DMS 273 (cell line): ENCODE measurements at regions not wholly inside any gene's neighbourhood (a gene's known extent, or its start where the extent isn't known, plus 50 kb on each side); places are given as distances from the start of the nearest gene placed in this dataset.

ENCODE experiments used
- DNase-seq: peaks from one replicate; lab custom pipeline; 2025; ENCODE audit not compliant: unreplicated experiment; lab: John Stamatoyannopoulos, UW

DNA sequence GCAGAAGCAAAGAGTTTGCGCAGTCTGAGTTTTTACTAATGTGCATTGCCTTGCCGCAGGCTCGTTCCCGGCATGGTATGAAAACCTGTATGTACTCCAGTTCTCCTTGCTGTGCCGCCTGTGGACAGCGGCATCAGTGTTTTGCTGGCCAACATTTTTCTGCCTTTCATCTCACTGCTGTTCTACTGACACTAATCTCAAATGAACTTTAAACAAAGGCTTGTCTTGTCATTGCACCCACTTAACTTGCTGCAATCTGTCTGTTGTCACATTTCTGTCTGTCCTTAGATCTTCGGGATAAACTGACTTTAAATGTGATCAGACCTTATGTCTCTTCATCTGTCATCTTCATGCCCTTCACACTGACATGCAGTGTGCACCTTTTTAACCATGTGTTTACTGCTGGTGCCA, 71.7 kb upstream of the ZNRF2 start:
- DNase-seq: peak; percentile 33

GRCh38 chr7:30213637-30214036, 70.8 kb upstream of the ZNRF2 start:
- no peak for DNase-seq

DNA sequence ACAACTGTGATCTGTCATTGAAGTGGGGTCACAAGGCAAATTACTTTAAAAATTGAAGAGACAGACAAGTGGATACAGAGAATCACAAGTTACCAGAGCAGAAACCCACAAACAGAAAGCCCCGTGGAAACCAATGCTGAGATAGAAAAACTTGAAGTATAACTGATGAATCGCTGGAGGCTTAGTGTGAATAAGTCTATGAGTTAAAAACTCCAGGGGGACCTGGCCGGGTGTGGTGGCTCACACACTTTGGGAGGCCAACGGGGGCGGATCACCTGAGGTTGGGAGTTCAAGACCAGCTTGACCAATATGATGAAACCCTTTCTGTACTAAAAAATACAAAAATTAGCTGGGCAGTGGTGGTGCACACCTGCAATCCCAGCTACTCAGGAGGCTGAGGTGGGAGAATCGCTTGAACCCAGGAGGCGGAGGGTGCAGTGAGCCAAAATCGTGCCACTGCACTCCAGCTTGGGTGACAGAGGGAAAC, 69.7 kb upstream of the ZNRF2 start:
- no peak for DNase-seq

DNA sequence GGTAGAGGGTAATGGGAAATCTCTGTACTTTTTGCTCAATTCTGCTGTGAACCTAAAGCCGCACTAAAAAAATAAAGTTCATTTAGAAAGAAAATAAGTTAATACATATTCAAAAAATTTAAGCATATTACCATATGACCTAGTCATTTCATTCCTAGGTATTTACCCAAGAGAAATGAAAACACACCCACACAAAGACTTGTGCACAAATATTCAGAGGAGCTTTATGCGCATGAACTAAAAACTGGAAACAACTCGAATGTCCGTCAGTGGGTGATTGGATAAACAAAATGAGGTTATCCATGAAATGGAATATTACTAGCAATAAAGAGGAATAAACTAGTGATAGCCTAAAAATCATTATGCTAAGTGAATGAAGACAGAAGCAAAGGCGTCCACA, 62.6 kb upstream of the ZNRF2 start:
- DNase-seq: no peak

- no peak for DNase-seq
These were observed 61.7 kb upstream of the ZNRF2 start for GRCh38 chr7:30222515-30223215.

- DNase-seq: no peak
These were observed 60.5 kb upstream of the ZNRF2 start for GRCh38 chr7:30223896-30224295.

DNA sequence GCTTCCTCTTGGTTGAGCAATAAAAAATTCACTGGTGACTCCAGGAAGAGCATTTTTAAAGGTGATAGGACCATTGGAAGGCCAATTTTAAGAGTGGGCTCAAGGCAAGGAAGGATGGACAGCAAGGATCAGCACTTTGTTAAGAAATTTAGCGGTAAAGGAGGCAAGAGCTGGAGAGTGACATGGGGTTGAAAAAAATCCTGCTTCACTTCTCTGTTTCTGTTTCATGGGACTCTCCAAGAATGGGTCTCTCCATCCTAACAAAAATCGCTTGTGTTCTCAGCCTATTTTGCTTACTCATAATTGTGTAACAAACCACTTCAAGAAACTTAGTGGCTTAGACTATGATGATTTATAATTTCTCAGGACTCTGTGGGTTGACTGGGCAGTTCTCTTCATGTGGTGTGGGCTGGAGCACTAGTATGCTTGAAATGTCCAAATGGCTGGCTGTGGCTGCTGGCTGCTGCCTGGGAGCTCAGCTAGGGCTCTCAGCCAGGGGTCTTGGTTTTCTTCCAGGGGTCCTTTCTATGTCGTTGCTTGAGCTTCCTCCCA, 59.8 kb upstream of the ZNRF2 start:
- DNase-seq: no peak

DNA sequence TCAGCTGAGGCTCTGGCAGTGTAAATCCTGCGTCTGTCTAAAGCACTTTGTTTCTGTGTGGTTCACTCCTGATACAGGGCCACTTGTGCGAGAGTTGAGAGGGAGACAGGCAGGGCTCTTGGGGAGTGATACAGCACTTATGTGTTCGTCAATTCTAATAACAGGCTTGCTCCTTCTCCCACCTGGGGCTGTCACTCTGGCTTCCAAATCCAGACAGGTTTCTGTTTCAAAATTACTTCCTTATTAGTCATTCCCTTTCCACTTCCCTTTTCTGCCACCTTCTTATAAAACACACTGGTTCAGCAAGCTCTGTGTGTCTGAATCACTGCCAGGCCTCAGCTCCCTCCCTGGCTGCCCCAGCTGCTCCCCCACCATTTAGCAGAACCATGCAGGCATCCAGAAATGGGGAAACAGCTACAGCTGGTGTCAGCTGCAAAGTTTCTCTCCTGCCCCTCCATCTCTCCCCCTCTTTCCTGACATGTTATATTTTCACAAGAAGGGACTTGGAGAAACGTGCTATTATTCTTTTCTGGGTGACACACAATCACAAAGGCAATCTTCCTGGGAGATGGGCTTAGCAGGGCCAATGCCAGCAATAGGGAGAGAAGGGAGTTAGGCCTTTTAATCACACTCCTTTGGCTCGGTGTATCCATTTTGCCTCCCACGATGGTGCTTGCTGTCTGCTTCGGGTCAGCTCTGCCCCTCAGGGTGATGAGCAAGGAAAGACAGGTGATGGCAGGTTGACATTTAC, 58.4 kb upstream of the ZNRF2 start:
- DNase-seq: peak; percentile 89

DNA sequence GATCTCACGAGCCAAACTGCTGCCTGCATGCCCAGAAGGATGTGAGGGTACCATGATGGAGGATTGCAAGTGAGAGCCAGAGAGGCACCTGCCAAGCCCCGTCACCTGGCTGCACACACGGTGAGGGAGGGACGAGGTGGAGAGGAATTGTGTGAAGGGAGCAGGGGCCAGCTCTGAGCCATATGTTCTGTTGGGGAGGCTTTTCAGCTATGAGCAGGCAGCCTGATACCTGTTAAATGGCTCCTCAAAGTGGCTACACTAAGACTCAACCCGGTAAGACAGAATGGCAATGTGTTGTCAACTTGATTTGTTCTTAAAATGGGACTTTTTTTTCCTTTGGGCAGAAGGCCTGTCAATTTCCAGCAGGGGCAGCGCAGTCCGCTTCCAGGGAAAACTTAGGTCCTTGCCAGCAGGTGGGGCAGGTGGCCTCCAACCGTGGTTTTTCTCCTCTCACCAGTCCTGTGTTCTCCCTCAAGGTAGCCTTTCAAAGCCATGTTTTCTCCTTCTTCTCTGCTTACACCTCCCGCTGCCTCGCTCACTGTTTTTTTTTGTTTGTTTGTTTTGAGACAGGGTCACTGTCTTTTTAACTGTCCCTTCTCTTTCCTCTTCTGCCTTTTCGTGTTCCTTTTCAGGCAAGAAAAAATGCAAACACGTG, 57.7 kb upstream of the ZNRF2 start:
- DNase-seq: peak; percentile 91

DNA sequence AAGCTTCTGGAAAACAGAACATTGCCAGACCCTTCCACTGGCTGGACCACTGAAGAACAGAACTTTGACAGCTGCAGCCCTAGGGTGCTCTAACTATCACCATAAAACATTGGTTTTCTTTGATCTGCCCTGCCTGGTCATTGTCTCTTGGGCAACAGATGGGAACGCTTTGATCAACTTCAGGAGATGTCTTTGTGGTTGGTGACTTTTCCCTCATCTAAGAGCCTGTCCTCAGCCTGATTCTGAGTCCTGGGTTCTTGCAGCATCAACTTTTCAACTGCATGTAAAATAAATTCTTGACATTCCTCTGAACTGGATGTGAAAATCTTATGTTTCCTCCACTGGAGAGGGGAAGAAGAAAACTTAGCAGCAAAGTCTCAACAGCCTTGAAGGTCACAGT, 53.1 kb upstream of the ZNRF2 start:
- DNase-seq: no peak

DNA sequence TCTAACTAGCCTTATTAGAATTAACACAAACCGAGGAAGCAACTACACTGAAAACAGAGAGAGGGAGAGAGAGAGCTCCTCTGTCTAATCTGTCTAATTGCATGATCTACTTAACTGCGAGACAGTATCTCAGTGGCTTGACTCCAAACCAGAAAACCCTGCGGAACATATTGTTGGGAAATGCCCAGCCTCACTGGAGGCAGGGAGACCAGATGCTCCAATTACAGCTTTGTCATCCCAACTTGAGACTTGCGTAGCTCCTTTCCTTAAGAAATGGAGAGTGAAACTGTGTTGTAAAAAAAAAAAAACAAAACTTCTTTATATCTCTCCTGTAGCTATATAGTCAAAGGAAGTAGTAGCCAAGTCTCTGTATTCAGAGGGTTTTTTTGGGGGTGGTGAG, 52.0 kb upstream of the ZNRF2 start:
- peak; percentile 42 for DNase-seq
